Activated naive CD4-positive, alpha-beta T cell treated with anti-CD3 and anti-CD28 coated beads, Interleukin-2, amount 10 ng/mL, durations not matched to agents 7 days and 5 days (primary cell): ENCODE measurements at regions not wholly inside any gene's neighbourhood (a gene's known extent, or its start where the extent isn't known, plus 50 kb on each side); places are given as distances from the start of the nearest gene placed in this dataset.

Source experiments
- CTCF ChIA-PET: fragments of 350-600 bp; sonication (Branson Sonifier 250); formaldehyde crosslinking; loops from one replicate; lab custom pipeline; 2021; ENCODE audit warnings: antibody characterized with exemption; lab: Charles Lee
- DNase-seq: peaks from one replicate; pipeline ENCODE4 v3.0.0-alpha.2; 2020
- H3K27ac Mint-ChIP-seq: one replicate; pipeline ENCODE4 v1.8.0; 2021; ENCODE audit warnings: mild to moderate bottlenecking, moderate library complexity, mixed read lengths
- H3K27me3 Mint-ChIP-seq: one replicate; pipeline ENCODE4 v1.8.0; 2021; ENCODE audit warnings: mild to moderate bottlenecking, mixed read lengths
- H3K36me3 Mint-ChIP-seq: one replicate; pipeline ENCODE4 v1.8.0; 2021; ENCODE audit warnings: mixed read lengths
- H3K4me1 Mint-ChIP-seq: one replicate; pipeline ENCODE4 v1.8.0; 2021; ENCODE audit warnings: mixed read lengths
- H3K4me3 Mint-ChIP-seq: one replicate; pipeline ENCODE4 v1.8.0; 2021; ENCODE audit warnings: mild to moderate bottlenecking, moderate library complexity, mixed read lengths
- H3K9me3 Mint-ChIP-seq: one replicate; pipeline ENCODE4 v1.8.0; 2021; ENCODE audit warnings: mixed read lengths

DNA sequence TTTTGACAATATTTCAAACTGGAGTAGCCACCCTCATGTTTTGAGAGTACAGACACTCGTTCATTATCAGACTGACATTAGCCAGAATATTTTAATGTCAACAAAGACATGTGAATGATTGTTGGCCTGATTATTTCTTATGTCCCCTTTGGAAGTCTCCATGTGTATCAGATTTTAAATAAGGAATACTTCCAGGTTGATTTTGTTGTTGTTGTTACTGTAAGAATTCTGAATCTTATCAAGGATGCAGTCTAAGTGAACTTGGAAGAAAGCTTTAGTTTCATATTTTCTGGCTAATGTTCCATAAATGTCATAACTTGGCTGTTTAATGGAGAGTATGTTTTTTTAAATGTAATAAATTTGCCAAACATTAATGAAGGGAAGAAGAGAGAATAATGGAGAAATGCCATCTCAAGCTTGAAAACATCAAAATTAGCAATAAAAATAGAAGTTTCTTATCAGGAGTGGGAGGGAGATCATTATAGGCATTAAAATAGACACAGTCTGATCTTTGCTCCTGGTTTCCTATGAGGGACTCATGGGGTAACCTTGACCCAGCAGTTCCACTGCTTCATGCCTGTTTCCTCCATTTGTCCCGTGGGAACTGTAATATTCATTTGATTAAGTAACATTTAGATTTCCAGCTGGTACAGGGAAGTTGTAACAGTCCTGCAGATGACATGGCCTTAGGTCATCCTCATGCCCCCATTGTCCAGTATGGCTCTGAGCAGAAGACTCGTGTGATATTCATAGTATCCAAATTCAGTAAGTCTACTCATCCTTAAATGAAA lies 122.4 kb upstream of the KIAA1217 start:
- Mint-ChIP-seq H3K9me3 (no peaks in the 10 kb centered on the region), H3K4me3 (no peak overlapping the region), H3K4me1 (no peaks in the 10 kb centered on the region), H3K36me3 (no peaks in the 10 kb centered on the region), H3K27me3 (no peaks in the 10 kb centered on the region), H3K27ac (no peak overlapping the region)
- CTCF ChIA-PET: no interaction called here
- DNase-seq: no peak

DNA sequence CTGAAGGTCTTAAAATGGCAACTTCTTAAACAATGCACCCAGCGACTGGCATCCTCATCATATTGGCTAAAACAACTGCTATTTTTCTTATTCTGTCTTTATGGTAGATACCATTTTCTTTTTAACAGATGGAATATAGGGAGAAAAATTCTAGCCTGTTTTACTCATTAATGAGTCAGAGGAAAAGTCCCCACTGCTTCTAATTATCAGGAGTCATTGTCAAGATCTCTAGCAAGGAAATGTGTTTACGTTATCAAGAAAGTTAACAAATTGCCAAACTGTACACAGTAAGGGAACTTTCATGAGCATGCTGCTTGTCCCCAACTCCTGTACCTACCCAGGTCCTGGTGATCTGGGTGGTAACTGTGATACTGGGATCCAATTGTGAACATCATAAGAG lies 117.7 kb upstream of the KIAA1217 start:
- no peak overlapping the region for H3K4me3 Mint-ChIP-seq
- no peaks in the 10 kb centered on the region for H3K27me3 Mint-ChIP-seq
- peaks cover 8% of the 10 kb centered on the region for H3K9me3 Mint-ChIP-seq
- CTCF ChIA-PET: no interaction called here
- no peaks in the 10 kb centered on the region for H3K36me3 Mint-ChIP-seq
- no peak overlapping the region for H3K27ac Mint-ChIP-seq
- no peaks in the 10 kb centered on the region for H3K4me1 Mint-ChIP-seq
- DNase-seq: no peak

DNA sequence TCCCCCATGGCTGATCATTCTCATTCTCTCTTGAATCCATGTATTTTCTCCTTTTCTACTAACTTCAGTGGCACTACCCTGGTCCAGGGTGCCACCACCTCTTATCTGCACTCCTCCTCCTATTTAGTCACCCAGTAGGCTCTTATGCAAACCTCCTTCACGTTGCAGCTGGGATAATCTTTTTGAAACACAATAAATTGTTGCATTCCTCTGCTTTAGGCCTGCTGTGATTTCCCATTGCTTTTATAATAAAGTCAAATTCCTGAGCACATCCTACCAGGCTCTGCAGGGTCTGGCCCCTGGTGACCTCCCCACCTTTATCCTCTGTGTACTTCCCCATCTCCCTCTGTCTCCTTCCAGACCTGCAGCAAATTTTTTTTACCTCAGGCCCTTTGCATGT lies 112.7 kb upstream of the KIAA1217 start:
- Mint-ChIP-seq H3K4me3 (no peak overlapping the region), H3K4me1 (no peaks in the 10 kb centered on the region), H3K27me3 (no peaks in the 10 kb centered on the region), H3K27ac (no peak overlapping the region), H3K9me3 (peaks cover 12% of the 10 kb centered on the region), H3K36me3 (no peaks in the 10 kb centered on the region)
- no peak for DNase-seq
- CTCF ChIA-PET: no interaction called here

DNA sequence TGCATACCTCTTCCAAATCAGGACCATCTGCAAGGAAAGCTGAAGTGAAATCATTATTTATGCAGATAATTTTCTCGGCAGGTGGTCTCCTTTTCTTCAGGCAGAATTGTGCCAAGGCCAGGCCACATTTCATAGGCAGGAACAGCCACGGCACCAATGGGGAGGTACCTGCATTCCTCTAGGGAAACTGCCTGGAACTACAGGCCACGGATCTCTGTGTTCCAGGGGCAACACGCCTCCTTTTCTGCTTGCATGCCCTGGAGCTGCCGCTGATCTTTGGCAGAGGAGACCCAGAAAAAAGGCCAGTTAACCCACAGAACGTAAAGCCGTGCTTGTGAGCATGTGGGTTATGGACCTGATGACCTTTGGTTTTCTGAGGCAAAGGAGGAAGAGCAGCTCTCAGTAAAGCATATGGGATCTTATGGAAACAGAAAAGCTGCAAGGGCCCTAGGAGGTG lies 111.2 kb upstream of the KIAA1217 start:
- Mint-ChIP-seq H3K4me3 (no peak overlapping the region), H3K27ac (no peak overlapping the region), H3K36me3 (no peaks in the 10 kb centered on the region), H3K4me1 (no peaks in the 10 kb centered on the region), H3K27me3 (no peaks in the 10 kb centered on the region), H3K9me3 (peaks cover 13% of the 10 kb centered on the region)
- no peak for DNase-seq
- CTCF ChIA-PET: no interaction called here

DNA sequence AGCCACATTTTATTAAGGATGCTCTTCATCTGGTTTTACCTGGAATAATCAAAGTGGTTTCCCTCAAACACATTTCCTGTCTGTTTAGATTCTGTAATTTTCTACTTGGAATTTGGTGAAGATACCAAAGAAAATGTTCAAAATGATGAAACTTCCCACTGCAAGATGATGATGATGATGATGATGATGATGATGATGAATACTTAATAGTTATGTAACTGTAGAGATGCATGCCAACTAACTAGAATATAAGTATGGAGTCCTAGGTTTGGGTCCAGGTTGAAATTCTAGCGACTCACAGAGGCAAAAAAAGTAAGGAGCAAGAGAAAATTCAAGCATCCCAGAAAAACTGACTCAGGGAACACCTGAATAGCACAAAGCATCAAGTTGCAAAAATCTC lies 104.0 kb upstream of the KIAA1217 start:
- Mint-ChIP-seq H3K4me1 (no peaks in the 10 kb centered on the region), H3K36me3 (no peaks in the 10 kb centered on the region), H3K9me3 (peaks cover 5% of the 10 kb centered on the region), H3K27ac (no peak overlapping the region), H3K4me3 (no peak overlapping the region), H3K27me3 (no peaks in the 10 kb centered on the region)
- DNase-seq: no peak
- CTCF ChIA-PET: no interaction called here

DNA sequence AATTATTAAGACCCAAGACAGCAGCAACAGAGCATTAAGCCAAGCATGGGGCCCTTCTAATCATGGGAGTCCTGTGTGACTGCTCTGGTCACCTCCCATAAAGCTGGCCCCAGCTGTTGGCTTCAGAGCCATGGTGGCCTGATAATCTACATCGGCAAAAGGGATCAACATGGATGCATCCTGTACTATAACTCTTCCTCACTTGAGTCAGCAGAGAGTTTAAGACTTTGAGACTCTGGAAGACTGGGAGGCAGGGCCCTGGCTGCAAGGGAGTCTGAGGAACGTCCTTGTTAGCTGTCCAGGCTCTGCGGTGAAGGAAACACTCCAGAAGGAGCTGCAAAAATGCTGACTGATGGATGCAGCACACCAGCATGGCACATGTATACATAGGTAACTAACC lies 95.0 kb upstream of the KIAA1217 start:
- H3K27ac Mint-ChIP-seq: no peak overlapping the region
- no peaks in the 10 kb centered on the region for H3K36me3 Mint-ChIP-seq
- H3K9me3 Mint-ChIP-seq: no peaks in the 10 kb centered on the region
- H3K4me1 Mint-ChIP-seq: no peaks in the 10 kb centered on the region
- CTCF ChIA-PET: no interaction called here
- no peaks in the 10 kb centered on the region for H3K27me3 Mint-ChIP-seq
- no peak for DNase-seq
- H3K4me3 Mint-ChIP-seq: no peak overlapping the region

DNA sequence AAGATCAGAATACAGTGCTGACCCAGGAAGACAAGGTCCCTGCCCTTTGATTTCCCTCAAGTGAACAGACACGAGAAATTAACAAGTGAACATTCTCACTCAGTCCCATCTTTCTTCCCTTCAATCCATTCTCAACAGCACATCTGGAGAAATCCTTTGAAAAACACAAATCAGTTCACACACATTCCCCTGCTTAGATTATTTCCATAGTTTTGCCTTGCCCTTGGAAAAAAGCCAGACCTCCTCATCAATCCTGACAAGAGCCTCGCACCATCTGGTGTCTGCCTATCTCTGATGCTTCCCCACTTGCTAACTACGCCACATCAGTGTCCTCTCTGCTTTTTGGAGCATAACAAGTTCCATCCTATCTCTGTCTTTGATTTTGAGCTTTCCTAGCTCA lies 94.4 kb upstream of the KIAA1217 start:
- Mint-ChIP-seq H3K27ac (no peak overlapping the region), H3K4me3 (no peak overlapping the region), H3K27me3 (no peaks in the 10 kb centered on the region), H3K4me1 (no peaks in the 10 kb centered on the region), H3K36me3 (no peaks in the 10 kb centered on the region), H3K9me3 (no peaks in the 10 kb centered on the region)
- CTCF ChIA-PET: no interaction called here
- no peak for DNase-seq

DNA sequence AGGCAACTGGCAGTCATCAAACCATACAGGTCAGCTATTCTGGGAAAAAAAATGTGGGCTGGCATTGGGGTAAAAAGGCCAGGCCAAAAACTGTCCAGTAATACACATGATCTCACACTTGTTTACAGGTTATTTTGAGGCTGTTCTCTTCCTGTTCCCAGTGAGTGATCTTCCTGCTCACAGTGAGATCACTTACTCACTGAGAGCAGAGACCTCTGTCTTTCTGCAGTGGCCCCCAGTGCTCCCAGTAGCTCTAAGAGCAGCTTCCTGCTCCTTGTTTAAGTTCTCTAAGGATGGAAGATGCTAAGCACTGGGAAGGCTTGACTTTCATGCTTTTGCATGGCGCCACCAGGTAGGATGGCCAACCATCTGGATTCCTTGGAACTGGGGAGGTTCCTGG lies 93.5 kb upstream of the KIAA1217 start:
- H3K27me3 Mint-ChIP-seq: no peaks in the 10 kb centered on the region
- CTCF ChIA-PET: no interaction called here
- no peak overlapping the region for H3K4me3 Mint-ChIP-seq
- H3K27ac Mint-ChIP-seq: no peak overlapping the region
- H3K36me3 Mint-ChIP-seq: no peaks in the 10 kb centered on the region
- H3K9me3 Mint-ChIP-seq: no peaks in the 10 kb centered on the region
- DNase-seq: no peak
- H3K4me1 Mint-ChIP-seq: no peaks in the 10 kb centered on the region

DNA sequence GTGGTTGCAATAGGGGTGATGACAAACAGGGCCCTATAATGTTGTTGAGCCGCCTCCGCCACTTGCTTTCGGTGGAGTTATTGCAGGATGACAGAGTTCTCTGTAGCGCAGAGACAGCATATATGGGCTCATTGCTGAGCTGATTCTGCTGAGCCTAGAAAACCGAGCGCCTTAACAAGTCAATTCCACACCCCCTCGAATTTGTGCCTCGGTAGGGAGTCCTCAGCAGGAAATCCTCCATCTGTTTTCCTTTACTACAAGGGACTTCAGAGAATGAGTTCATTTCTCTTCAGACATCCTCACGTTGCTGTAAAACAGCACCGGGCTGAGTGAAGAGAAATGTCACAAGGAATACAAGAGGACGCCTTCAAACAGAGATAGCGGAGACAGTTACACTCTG lies 90.7 kb upstream of the KIAA1217 start:
- Mint-ChIP-seq H3K36me3 (no peaks in the 10 kb centered on the region), H3K4me1 (no peaks in the 10 kb centered on the region), H3K4me3 (no peak overlapping the region), H3K9me3 (no peaks in the 10 kb centered on the region), H3K27me3 (no peaks in the 10 kb centered on the region), H3K27ac (no peak overlapping the region)
- CTCF ChIA-PET: no interaction called here
- no peak for DNase-seq

DNA sequence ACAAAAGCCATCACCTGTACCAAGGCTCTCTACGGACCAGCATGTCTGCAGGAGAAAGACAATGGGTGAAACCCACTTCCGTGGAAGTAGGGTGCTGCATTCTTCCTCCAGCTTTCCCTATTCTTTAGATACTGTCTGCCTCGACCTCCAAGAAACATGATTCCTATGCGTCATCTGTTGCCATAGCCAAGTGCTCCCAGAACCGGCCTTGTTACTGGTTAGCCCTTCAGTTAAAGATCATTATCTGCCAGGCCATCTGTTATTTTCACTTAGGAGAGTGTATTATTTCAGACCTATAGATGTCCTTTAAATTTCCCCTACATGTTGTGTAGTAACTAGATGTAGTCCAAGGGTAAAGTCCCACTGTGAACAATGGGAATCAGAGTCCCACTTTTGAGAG lies 89.0 kb upstream of the KIAA1217 start:
- Mint-ChIP-seq H3K4me1 (no peaks in the 10 kb centered on the region), H3K36me3 (no peaks in the 10 kb centered on the region), H3K27me3 (no peaks in the 10 kb centered on the region), H3K27ac (no peak overlapping the region), H3K4me3 (no peak overlapping the region), H3K9me3 (no peaks in the 10 kb centered on the region)
- DNase-seq: no peak
- CTCF ChIA-PET: no interaction called here

DNA sequence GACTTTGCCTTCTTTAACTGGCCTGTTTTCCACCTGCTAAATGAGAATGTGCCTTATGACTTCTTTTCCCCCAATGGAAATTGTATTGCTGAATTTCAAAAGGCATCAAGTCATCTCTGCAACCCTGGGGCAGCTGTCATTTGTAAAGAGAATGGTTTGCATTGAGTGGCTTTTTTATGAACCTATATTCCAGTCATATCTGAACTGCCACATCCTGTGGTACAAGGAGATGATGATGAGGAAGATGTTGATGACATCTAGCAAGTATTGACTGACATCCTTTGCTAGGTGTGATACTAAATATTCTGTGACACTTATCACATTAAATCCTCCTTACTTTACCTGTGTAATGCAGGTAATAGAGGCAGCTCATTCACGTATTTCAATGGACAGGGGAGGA lies 88.3 kb upstream of the KIAA1217 start:
- no peaks in the 10 kb centered on the region for H3K9me3 Mint-ChIP-seq
- no peak overlapping the region for H3K27ac Mint-ChIP-seq
- no peaks in the 10 kb centered on the region for H3K27me3 Mint-ChIP-seq
- DNase-seq: no peak
- H3K4me3 Mint-ChIP-seq: no peak overlapping the region
- no peaks in the 10 kb centered on the region for H3K4me1 Mint-ChIP-seq
- H3K36me3 Mint-ChIP-seq: no peaks in the 10 kb centered on the region
- CTCF ChIA-PET: no interaction called here

DNA sequence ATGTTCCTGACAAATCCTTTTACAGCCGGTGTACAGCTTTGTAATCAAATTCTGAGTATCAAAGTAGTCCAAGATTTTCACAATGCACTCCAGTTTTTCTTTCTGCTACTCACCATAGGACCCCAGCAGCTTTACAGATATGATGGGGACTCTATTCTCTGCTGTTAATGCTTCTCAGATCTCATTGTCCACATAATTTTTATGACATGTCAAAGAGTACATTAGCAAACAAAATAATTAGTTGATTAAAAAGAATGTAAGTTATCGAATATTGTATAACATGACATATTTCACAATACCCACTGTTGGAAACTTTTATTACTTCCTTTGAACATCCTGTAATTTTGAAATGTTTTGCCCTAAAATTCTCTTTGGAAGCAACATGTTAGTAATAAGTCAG lies 81.4 kb upstream of the KIAA1217 start:
- DNase-seq: no peak
- Mint-ChIP-seq H3K4me3 (no peak overlapping the region), H3K4me1 (no peaks in the 10 kb centered on the region), H3K27me3 (no peaks in the 10 kb centered on the region), H3K9me3 (no peaks in the 10 kb centered on the region), H3K27ac (no peak overlapping the region), H3K36me3 (no peaks in the 10 kb centered on the region)
- CTCF ChIA-PET: no interaction called here

DNA sequence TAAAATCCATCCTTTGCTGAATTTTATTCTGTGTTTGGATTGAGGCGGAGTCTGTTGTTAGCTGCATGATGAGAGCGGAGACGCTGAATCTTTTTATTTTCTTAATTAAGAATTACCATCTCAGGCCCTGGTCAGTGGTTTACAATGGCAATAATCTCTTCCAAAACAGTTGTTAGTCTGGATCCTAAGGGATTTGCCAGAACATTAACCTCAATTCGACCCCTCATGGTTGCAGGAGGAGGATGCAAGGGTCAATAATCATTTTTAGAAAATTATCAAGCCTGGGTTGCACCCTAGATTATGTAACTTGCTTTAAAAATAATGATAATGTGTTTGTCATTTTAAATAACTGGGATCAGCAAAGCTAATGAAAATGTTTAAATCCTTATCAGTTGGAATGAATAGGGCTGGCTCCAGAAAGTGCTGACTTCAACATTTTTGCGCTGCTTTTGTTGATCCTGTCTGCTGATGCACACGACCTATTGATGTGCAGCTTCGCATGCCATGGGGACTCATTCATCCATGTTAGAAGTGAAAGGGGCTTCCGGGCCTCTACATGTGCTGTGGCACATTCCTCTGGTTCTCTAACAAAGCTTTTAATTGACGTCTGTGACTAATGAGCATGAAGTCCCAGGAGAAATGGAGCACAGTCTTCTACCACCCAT lies 80.7 kb upstream of the KIAA1217 start:
- Mint-ChIP-seq H3K9me3 (no peaks in the 10 kb centered on the region), H3K36me3 (no peaks in the 10 kb centered on the region), H3K27ac (no peak overlapping the region), H3K27me3 (no peaks in the 10 kb centered on the region), H3K4me1 (no peaks in the 10 kb centered on the region), H3K4me3 (no peak overlapping the region)
- no peak for DNase-seq
- CTCF ChIA-PET: interaction anchor here (0.6 kb wide), 1 partner anchor 1022 kb away, joined by 5 read pairs; no protein-coding TSS in a partner anchor

DNA sequence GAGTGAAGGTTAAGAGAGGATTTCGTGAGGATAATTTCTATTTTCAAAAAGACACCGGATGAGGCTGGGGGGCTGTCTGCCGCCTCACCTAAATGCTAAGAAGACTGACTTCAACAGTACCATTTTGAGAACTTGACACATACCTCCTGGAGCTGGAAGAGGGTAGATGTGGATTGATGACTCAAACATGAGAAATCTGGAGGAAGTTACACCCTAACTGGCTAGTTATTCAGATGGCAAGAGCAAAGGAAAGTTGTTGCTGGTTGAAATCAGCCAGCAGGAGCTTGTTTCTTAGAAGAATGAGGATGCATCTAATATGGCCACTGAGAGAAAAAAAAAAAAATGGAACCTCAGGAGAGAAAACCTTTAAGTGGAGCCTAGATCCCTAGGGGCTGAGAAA lies 76.2 kb upstream of the KIAA1217 start:
- Mint-ChIP-seq H3K4me1 (no peaks in the 10 kb centered on the region), H3K27ac (no peak overlapping the region), H3K36me3 (no peaks in the 10 kb centered on the region), H3K9me3 (no peaks in the 10 kb centered on the region), H3K4me3 (no peak overlapping the region), H3K27me3 (no peaks in the 10 kb centered on the region)
- DNase-seq: no peak
- CTCF ChIA-PET: no interaction called here

DNA sequence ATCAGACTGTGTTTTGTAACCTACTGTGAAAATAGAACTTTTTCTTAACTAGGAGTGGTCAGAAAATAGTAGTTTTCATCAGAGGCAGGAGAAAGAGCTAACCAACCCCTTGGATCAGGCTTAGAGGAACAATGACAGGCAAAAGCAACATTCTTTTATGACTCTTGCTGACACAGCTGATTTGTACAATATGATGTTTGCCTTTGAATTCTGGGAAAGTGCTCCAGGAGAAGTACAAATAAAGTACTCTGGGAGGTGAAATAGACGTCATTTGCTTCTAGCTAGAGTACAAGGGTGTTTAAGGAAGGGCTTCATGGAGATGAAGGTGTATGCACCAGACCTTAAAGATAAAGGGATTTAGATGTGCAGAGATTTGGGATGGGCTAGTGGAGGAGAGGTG lies 75.1 kb upstream of the KIAA1217 start:
- DNase-seq: no peak
- no peak overlapping the region for H3K4me3 Mint-ChIP-seq
- no peaks in the 10 kb centered on the region for H3K9me3 Mint-ChIP-seq
- H3K27ac Mint-ChIP-seq: no peak overlapping the region
- CTCF ChIA-PET: no interaction called here
- no peaks in the 10 kb centered on the region for H3K36me3 Mint-ChIP-seq
- H3K27me3 Mint-ChIP-seq: no peaks in the 10 kb centered on the region
- H3K4me1 Mint-ChIP-seq: no peaks in the 10 kb centered on the region
